Hepatocyte (in vitro differentiated cells): ENCODE measurements at regions not wholly inside any gene's neighbourhood (a gene's known extent, or its start where the extent isn't known, plus 50 kb on each side); places are given as distances from the start of the nearest gene placed in this dataset.

Source experiments
- DNase-seq: peaks from one replicate; pipeline ENCODE4 v3.0.0-alpha.2; 2016; ENCODE audit warnings: low spot score
- H2AFZ ChIP-seq: fragments of 200-600 bp; sonication (generic); 2 replicates; pipeline ENCODE4 v1.6.0; 2016; ENCODE audit warnings: antibody characterized with exemption, mild to moderate bottlenecking
- H3K27ac ChIP-seq: fragments of 200-600 bp; sonication (generic); 2 replicates; pipeline ENCODE4 v1.5.1; 2016; ENCODE audit warnings: mild to moderate bottlenecking
- H3K27me3 ChIP-seq: fragments of 200-600 bp; sonication (generic); 2 replicates; pipeline ENCODE4 v1.6.1; 2016
- H3K36me3 ChIP-seq: fragments of 200-600 bp; sonication (generic); replicated peaks from 2 replicates; pipeline ENCODE4 v1.5.1; 2016; ENCODE audit warnings: low read depth; ENCODE audit not compliant: insufficient read depth
- H3K4me1 ChIP-seq: fragments of 200-600 bp; sonication (generic); 2 replicates; pipeline ENCODE4 v1.5.1; 2016; ENCODE audit warnings: mild to moderate bottlenecking, moderate library complexity; ENCODE audit not compliant: insufficient read depth
- H3K4me2 ChIP-seq: fragments of 200-600 bp; sonication (generic); 2 replicates; pipeline ENCODE4 v1.6.0; 2016
- H3K4me3 ChIP-seq: fragments of 200-600 bp; sonication (generic); 2 replicates; pipeline ENCODE4 v1.5.1; 2016; ENCODE audit warnings: mild to moderate bottlenecking
- H3K79me2 ChIP-seq: fragments of 200-600 bp; sonication (generic); 2 replicates; pipeline ENCODE4 v1.6.0; 2017; ENCODE audit warnings: mild to moderate bottlenecking
- H3K9me2 ChIP-seq: fragments of 200-600 bp; sonication (generic); replicated peaks from 2 replicates; pipeline ENCODE4 v1.6.0; 2017; ENCODE audit warnings: mild to moderate bottlenecking; ENCODE audit not compliant: insufficient read depth
- H3K9me3 ChIP-seq: fragments of 200-600 bp; sonication (generic); 2 replicates; pipeline ENCODE4 v1.5.1; 2016; ENCODE audit warnings: low read depth, mild to moderate bottlenecking
- H4K20me1 ChIP-seq: fragments of 200-600 bp; sonication (generic); 2 replicates; pipeline ENCODE4 v1.6.0; 2016; ENCODE audit warnings: mild to moderate bottlenecking; ENCODE audit not compliant: insufficient read depth, poor library complexity, severe bottlenecking
- CTCF ChIP-seq: fragments of 200-600 bp; sonication (generic); IDR thresholded peaks from 2 replicates; pipeline ENCODE4 v1.5.1; 2016; ENCODE audit warnings: antibody characterized with exemption, mild to moderate bottlenecking; ENCODE audit not compliant: poor library complexity
- EZH2 ChIP-seq: fragments of 200-600 bp; sonication (generic); IDR thresholded peaks from 2 replicates; pipeline ENCODE4 v1.6.1; 2016; ENCODE audit warnings: antibody characterized with exemption, mild to moderate bottlenecking, borderline replicate concordance
- EZH2phosphoT487 ChIP-seq: fragments of 200-600 bp; sonication (generic); IDR thresholded peaks from one replicate; pipeline ENCODE4 v1.6.1; 2018; ENCODE audit warnings: antibody characterized with exemption, mild to moderate bottlenecking, low read depth, moderate library complexity; ENCODE audit not compliant: unreplicated experiment, severe bottlenecking
- WGBS: methylation state at CpG from one replicate; pipeline ENCODE4 v1.1.6; 2016; ENCODE audit warnings: low lambda C conversion rate; ENCODE audit errors: missing lambda C conversion rate; 5-methylcytosine and 5-hydroxymethylcytosine counted together

- Histone ChIP-seq H4K20me1 (no peaks in the 10 kb centered on the region), H3K36me3 (no peaks in the 10 kb centered on the region), H3K4me1 (no peaks in the 10 kb centered on the region), H3K27ac (no peak overlapping the region), H2AFZ (no peak overlapping the region), H3K9me2 (no peaks in the 10 kb centered on the region), H3K4me3 (no peak overlapping the region), H3K4me2 (no peak overlapping the region), H3K9me3 (no peaks in the 10 kb centered on the region), H3K79me2 (no peaks in the 10 kb centered on the region), H3K27me3 (no peaks in the 10 kb centered on the region)
- TF ChIP-seq CTCF (no peak), EZH2 (no peak), EZH2phosphoT487 (no peak)
- WGBS = 97% methylated on average over 6 of the region's 6 CpGs
- no peak for DNase-seq
Measured at GRCh38 chr4:20050768-20051167, 200.9 kb upstream of the SLIT2 start.

DNA sequence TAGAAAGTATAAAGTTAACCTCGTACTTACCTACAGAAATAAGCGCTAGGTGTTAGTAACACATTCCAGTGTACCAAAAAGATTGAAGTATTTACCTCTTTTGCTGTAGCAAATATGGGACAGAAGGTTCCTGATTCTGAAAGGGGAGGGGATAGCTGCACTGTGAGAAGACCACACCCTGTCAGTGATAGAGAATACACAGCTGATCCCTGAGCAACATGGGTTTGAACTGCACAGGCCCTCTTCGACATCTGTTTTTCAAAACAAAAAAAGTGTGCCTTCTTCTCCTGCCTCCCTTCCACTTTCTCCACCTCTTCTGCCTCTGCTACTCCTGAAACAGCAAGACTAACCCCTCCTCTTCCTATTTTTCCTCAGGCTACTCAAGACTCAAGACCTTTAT lies 201.8 kb upstream of the SLIT2 start:
- 73% methylated on average over 3 of the region's 3 CpGs for WGBS

GRCh38 chr4:20046931-20047677 lies 204.6 kb upstream of the SLIT2 start:
- no peaks in the 10 kb centered on the region for H3K36me3 ChIP-seq
- H2AFZ ChIP-seq = no peak overlapping the region
- no peaks in the 10 kb centered on the region for H3K9me3 ChIP-seq
- H3K4me2 ChIP-seq = no peak overlapping the region
- no peaks in the 10 kb centered on the region for H3K79me2 ChIP-seq
- DNase-seq = no peak
- 85% methylated on average over 3 of the region's 3 CpGs for WGBS
- no peak overlapping the region for H3K4me3 ChIP-seq
- H3K27me3 ChIP-seq = no peaks in the 10 kb centered on the region
- no peaks in the 10 kb centered on the region for H4K20me1 ChIP-seq
- H3K27ac ChIP-seq = no peak overlapping the region
- H3K4me1 ChIP-seq = no peaks in the 10 kb centered on the region
- H3K9me2 ChIP-seq = no peaks in the 10 kb centered on the region
- no peak for TF ChIP-seq EZH2
- TF ChIP-seq CTCF = no peak
- TF ChIP-seq EZH2phosphoT487 = no peak

More for the DNA sequence above, 201.8 kb upstream of the SLIT2 start:
- Histone ChIP-seq H3K27me3 (no peaks in the 10 kb centered on the region), H3K9me3 (no peaks in the 10 kb centered on the region), H3K79me2 (no peaks in the 10 kb centered on the region), H3K4me2 (no peak overlapping the region), H3K36me3 (no peaks in the 10 kb centered on the region), H3K4me1 (no peaks in the 10 kb centered on the region), H3K27ac (no peak overlapping the region), H4K20me1 (no peaks in the 10 kb centered on the region), H3K9me2 (no peaks in the 10 kb centered on the region), H3K4me3 (no peak overlapping the region), H2AFZ (no peak overlapping the region)
- TF ChIP-seq EZH2phosphoT487 (no peak), EZH2 (no peak), CTCF (no peak)
- DNase-seq = no peak
